GM21576 (cell line): ENCODE measurements at regions not wholly inside any gene's neighbourhood (a gene's known extent, or its start where the extent isn't known, plus 50 kb on each side); places are given as distances from the start of the nearest gene placed in this dataset.

Source experiments
- ATAC-seq: cut with Tn5 transposase; IDR thresholded peaks from one replicate; pipeline ENCODE4 v1.9.1; 2021; ENCODE audit warnings: mild to moderate bottlenecking, moderate library complexity; ENCODE audit not compliant: unreplicated experiment

DNA sequence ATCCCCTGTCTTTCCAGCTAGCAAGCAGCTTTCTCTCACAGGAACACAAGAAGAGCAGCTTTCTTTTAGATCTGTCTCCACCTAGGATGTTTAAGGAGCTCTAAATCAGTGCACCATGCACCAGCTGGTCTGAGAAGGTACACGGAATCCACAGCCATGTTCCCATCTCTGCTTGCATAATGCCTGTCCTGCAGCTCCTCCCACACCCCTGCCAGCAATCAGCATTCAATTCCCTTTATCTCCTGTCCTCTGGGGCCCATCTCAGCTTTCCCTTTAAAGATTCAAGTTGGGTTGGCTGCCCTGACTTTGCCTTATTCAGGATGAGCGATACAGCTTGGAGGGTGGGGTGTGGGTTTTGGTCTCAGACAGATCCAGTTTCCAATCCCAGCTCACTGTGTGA, 826.3 kb downstream of the BCL11B start:
- no peak for ATAC-seq

DNA sequence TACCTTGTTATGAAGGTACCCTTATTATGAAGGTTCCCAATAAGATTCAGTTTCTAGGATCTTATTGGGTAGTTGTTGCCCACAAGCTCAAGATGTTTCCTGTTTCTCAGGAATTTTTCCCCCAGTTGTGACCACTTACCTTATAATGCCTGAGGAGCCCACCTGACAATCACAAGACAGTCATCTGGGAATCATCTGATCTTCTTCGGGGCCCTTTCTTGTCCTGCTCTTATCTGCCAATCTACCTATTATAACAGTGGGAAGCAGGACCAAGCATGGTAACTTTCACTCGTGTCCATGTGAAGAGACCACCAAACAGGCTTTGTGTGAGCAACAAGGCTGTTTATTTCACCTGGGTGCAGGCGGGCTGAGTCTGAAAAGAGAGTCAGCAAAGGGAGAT, 825.5 kb downstream of the BCL11B start:
- no peak for ATAC-seq

DNA sequence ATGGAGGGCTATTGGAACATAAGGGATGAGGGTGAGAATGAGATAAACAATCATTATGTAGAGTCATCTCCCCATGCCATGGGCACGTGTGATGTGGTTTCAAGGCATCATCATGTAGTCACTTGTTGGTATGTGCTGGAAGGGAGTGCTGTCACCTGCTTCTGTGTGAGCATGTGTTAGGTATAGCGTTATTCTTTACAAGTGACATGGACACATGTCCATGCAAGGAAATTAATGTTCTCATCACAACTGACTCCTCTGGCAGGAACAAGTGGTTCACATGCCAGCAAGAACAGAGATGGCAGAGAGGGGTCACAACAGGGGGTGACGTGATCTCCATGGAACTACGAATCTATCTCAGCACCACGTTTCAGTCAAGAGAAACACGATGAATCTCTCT, 815.8 kb downstream of the BCL11B start:
- ATAC-seq: no peak

DNA sequence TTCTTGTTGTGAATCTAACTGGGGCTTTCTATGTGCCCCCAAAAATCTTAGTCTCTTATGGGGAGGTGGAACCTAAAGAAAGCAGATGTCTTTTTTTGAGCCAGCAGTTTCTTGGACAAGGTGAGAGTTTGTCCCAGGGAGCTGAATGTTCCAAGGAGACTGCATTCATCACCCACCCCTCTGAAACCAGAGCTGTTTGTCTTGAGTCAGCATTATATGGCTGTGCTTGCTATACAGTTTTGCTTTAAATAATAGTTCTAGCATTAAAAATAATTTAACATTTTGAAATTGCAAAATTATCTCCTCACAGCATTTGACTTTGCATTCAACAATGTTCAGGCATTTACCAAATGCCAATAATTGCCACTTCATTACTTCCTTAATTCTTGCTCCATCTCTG, 813.3 kb downstream of the BCL11B start:
- no peak for ATAC-seq

DNA sequence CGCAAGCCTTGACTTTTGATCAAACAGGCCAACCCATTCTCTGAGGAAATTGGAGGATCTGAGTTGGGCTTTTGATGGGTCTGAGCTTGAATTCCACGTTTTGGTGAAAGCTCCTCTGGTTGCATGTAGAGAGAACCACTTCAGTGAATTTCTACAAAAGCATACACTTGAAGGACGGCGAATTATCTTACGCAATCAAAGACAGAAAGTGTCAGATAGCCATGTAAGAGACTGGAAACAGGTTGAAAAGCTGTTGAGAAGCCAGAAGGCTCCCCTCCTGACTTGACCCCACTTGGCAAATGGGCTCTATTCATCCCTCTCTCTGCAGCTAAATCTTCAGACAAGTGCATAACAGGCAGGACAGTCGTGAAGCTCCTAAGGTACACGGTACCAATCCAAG, 809.1 kb downstream of the BCL11B start:
- no peak for ATAC-seq

DNA sequence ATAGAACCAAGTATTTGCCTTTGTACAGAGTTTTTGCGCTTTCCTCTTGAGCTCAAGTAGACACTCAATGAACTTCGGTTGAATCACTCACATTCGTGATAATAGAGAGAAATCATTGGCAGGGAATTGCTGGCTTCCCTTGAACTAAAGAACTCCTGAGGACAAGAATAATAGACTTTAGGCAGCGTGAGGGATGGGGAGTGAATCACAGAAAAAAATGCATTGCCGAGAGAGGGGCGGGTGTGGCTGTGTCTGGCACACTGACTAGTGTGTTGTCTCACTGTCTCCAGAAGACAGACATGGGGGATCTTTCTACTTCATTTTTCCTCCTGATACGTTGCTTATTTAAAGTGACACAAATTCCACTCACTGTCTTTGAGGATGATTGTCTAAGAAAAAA, 805.2 kb downstream of the BCL11B start:
- no peak for ATAC-seq

DNA sequence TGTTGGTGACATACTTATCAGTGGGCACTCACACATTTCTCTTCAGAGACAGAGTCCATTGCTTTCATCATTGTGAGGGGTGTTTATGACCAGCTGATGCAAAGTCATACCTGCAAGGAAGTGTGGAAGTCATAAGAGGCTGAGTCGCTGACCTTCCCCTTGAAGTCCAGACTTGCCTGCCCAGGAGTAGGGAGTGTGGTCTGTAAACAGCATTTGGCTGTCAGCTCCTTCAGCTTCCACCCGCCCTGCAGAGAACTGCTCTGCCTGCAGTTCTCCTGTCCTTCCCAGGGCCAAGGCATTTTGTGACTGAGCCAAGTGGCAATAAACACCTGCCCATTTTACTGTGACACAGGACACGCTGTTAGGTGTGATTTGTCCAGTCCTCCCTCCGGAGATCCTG, 801.3 kb downstream of the BCL11B start:
- no peak for ATAC-seq

DNA sequence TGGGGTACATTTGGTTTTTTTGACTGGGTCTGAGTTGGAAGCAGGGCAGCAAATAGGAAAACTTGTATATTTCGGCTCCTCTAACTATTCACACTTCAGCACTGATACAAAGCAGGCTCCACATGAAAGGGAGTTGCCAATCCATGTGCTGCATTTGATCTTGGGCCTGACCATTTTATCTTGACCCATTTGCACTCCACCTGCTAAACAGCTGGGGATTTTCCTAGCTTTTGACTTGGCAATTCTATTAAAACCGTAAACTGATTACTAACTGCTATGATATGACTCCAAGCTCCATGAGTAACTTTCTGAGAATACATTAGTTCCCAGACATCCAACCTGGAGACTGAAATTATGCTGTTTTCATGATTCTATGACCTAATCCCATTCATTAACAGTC, 797.1 kb downstream of the BCL11B start:
- no peak for ATAC-seq

DNA sequence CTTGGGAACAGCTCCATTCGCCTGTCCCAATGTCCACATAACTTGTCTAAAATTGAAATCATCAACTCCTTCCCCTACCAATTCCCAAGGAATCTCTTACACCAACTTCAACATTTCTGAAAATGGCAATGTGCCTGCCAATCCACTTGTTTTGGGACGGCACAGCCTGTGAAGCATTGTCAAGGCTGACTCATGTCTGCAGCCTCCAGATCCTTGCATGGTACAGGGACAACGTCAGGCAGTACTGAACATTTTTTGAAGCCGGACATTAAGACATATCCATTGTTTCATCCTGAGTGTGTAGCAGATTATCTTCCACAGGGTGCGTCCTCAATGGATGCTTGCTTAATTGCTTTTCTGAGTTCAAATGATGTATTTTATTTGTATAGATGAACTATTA, 794.1 kb downstream of the BCL11B start:
- ATAC-seq: no peak

DNA sequence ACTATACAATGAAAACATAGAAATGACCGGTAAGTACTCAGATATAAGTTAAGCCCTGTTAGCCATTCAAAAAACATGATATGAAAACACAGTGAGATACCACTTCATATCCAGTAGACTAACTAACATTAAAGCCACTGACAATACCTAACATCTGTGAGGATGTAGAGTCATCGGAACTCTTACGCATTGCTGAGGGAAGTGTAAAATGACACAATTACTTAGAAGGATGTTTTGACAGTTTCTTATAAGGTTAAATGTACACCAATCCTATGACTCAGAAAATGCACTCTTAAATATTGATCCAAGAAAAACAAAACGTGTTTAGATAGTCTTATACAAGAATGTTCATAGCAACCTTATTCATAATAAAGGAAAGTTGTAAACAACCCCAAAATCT, 782.9 kb downstream of the BCL11B start:
- no peak for ATAC-seq

DNA sequence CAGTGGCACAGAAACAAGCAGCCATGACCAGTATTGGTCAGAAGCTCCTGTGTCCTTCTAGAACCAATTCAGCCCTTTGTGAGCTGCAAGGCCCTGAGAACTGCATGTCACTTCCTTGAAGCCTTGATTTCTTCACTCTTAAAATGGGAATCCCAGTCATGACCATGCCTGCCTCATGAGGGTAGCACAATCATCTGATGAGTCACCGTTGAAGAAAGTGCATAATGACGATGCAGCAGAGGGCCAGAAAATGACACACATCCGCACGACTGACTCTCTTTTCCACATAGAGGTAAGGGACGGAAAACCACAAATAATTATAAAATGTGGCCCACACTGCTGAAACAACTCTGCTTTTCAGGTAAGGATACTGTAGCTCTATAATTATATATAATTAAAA, 777.4 kb downstream of the BCL11B start:
- ATAC-seq: no peak

DNA sequence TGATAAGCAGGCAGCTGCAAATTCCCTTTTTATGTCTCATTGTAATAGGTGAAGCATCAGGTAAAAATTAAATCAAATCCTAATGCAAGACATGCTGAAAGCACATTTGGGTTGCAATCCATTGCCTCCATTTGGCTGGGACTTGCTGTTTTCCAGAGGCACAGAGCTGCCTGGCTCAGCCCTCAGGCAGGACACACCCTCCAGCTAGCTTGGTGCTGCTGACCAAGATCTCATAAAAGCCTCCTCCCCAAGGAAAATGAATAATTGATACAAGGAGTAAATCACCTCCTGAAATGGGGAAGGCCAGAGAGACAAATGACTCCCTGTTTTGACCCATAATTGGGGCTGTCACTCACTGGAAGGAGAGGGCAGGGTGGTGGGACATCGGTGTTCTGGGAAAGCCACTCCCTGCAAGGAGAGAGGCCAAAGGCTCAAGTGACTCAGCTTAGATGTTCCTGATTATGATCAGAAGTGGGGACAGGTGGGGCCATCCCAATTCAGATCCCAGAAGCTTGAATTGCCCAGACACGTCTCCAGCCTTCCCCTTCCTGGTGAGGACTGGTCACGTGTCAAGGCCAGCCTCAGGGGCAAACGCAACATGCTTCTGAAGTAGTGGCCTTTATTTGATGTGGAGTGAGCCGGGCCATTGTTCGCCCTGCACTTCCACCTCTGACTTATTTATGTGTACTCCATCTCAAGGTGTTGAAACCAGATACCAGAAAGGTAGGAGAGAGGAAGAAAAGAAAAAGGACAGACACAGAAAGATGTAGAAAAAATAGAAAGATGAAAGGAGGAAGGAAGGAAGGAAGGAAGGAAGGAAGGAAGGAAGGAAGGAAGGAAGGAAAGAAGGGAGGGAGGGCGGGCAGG, 773.7 kb downstream of the BCL11B start:
- no peak for ATAC-seq

DNA sequence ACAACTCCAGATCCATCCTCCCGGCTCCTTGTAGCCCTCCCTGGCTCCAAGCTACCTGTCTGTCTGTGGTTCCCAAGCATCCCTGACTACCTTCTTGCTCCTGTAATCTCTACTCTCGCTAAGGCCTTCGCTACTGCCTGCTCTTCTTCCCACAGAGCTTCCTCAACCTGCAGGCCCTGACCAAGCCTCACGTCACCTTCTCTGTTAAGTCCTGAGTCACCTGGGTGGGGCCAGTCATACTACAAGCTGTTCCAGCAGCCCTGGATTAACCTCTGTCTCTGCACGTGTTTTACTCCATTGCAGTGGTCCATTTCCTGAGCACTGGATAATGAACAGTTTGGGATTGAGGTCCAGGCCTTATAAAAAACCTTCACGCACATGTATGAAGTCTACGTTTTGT, 770.7 kb downstream of the BCL11B start:
- no peak for ATAC-seq

DNA sequence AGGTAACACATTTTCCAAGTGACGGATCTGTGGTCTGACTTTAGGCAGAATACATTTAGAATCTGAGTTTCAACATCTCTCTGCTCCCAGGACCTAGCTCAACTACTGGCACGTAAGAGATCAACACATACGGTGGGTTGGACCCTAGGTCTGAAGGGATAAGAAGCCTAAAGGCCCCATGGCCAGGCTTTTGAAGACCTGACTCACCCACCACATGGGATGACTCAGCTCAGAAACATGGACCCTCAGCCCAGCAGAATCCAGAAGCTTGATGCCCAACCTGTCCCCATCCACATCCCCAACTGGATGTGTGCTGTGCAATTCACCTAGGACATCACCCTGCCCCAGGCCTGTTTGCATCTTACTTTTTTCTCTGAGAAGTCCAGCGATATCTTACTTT, 770.2 kb downstream of the BCL11B start:
- no peak for ATAC-seq

DNA sequence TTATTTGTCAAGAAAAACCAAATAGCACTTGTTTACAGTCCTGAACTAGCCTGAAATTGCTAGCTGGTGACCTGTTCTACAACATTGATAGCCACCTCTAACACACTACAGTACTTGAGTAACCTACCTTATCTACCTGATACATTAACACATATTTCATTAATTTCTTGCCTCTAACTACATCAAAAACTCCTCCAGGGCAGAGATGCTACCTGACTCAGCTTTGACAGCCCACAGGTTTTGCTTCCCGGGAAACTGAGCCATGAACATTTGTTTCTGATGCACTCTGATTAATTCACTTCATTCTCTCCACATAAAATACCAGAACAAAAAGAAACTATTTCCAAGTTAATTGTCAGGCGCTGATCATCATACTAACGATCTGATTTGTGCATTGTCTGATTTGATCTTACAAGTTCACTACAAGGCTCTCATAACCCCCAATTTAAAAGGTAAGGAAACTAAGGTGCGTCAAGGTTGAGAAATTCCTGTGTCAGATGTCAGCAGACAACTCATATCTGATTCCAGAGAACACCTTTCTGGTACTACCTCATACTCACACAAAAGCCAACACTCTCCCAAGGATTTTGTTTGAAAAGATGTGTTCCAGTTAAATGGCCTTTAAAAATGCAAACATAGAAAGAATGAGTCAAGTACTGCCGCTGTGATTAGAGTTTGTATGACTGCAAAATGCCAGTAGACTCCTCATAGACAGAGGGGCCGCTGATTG, 768.7 kb downstream of the BCL11B start:
- no peak for ATAC-seq

DNA sequence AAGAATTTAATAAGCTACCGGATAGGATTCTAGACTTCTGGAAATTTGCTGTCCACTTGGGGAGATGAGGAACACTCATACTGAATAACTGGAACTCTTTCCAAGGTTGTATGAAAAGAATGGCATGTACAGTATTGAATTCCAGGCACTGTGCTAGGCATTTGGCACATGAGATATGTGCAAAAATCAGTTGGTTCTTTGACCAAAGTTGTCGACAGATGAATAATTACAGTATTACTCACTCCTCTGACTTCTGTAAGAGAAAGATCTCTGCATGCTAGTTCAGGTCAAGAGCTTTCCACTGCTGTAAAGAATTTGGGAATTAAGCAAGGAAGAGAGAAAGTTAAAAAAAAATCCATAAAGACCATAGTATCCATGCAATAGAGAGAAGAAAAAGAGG, 764.7 kb downstream of the BCL11B start:
- no peak for ATAC-seq

DNA sequence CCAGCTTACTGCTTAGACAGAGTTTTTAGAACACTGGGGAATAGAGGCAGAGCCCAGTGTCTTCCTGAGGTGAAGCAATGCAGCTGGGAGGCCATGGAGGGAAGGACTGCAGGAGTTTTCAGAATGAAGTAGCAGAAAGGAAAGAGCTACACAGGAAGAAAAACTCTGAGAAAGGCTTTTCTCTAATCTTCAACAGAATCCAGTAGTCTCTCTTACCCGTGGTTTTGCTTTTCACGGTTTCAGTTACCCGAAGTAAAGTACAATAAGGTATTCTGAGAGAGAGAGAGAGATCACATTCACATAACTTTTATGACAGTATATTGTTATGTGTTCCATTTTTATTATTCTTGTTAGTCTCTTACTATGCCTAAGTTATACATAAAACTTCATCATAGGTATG, 761.6 kb downstream of the BCL11B start:
- no peak for ATAC-seq

DNA sequence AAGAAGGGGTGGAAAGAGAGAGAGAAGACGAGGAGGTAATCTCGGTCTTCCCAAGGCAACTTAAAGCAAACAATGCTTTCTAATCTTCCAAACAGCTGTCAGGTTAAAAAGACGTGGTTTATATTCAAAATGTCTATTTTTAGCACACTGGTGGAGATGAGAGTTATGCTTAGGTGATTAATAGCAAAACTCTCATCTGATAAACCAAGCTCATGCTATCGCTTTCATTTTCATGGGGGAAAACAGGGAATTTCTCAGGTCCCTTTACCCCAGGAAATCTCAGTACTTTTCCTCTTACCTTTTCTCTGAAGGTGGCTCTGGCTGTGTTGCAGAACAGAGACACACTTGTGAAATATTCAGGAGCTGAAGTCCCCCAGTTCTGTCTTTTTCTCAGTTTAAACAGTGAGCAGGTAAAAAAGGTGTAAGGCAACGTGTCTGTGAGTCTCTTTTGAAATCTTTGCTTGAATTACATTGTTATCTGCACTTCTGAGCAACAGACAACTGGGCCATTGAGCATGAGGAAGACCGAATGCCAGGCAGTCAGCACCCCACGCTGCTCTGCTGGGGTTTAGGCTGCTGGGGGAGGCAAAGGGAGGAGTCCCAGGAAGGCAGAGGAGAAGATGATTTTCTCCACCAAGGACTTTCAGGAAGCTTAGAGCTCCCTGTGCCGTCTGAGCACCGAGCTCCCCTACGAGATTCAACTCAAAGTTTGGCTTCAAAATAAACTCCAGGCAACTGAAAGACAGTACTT, 759.3 kb downstream of the BCL11B start:
- ATAC-seq: no peak

DNA sequence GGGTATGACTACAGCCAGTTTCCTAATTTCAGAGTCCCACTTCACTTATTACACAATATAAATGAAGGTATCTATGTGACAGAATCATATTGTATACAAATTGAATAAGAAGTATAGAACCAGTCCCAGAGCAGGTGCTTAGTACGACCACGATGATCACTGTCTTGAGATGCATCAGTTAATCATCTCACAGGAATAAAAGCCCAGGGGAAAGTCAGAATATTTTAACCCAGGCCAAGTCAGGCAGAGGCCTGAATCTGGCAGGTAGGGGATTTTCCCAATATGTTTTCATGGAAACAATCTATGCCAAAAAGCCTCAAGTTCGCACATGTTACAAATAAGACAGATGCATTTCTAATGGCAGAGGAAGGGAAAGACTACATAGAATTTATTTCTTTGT, 758.4 kb downstream of the BCL11B start:
- no peak for ATAC-seq

DNA sequence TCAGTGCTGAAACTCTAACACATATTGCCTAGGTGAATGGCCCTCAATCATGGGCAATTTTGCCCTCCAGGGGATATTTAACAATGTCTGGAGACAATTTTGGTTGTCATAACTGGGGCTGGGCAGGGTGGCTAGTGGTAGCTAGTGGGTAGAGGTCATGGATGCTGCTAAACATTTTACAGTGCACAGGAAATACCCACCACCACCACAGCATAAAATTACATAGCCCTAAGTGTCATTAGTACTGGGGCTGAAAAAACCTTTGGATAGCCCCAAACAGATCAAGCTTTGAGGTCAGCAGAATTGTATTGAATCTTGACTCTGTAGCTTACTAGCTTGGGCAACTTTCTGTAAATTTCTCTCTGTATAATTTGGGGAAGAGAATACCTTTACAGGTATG, 758.0 kb downstream of the BCL11B start:
- ATAC-seq: no peak

DNA sequence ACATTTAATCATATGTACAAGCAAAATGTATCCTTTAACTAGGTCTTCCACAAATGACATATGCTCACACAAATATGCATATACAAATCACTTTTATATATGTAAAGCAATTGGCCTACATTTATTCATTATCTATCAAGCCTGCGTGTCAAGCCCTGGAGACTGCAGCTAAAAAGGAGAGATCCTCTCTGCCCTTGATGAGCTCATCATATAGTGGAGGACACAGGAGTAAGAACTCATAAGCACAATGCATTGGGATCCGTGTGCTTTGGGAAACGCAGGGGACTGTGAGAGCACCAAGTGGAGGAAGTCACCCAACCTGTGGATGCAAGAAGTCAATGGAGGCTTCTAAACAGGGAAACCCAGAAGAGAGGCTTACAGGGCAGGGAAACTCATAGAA, 735.7 kb downstream of the BCL11B start:
- no peak for ATAC-seq

DNA sequence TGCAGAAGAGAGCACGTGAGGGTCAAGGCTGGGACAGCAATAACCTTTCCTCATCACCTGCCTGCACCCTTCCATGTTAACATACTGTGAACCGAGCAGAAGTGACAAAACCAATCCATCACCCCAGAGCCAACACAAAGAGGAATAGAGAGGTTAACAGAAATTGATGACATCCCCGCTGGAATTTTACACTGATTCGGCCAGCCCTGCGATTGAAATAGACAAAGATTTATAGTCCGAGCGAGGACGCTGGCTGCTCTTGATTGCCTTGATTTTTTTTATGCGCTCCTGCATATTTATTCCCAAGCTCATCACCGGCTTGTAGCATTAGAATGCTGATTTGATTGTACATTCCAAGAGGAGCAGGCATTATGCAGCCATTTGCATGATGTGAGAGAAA, 729.7 kb downstream of the BCL11B start:
- no peak for ATAC-seq
